ENCODE measurements at regions not wholly inside any gene's neighbourhood (a gene's known extent, or its start where the extent isn't known, plus 50 kb on each side); places are given as distances from the start of the nearest gene placed in this dataset.

DNA sequence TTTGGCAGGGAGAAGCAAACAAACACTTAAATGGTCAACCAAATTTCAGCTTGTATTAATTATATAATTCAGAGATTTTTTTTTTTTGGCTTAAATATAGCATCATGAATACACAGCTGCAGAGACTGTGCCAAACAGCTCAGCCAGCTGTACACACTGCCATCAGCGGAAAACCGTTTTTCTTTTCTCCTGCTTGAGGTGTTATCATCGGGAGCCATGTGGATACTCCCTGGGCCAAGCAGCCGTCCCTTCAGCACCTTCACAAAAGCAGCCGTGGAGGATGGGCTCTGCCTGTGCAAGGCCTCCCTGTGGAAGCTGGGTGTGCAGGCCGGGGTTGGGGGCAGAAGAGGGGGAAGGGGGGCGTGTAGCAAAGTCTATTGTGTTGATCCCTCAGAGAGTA lies 85.0 kb downstream of the NUF2 start:
- Histone ChIP-seq H3K27me3 (no peaks in the 10 kb centered on the region), H3K4me3 (no peak overlapping the region), H3K36me3 (replicated peaks in 1 of 2) (no peaks in the 10 kb centered on the region), H3K9me3 (replicated peaks in 1 of 3) (no peaks in the 10 kb centered on the region), H3K4me1 (replicated peaks in 1 of 2) (peaks cover 0 to 5% of the 10 kb centered on the region in 2 donors), H3K27ac (no peak overlapping the region)
- TF ChIP-seq, protein P1, sequence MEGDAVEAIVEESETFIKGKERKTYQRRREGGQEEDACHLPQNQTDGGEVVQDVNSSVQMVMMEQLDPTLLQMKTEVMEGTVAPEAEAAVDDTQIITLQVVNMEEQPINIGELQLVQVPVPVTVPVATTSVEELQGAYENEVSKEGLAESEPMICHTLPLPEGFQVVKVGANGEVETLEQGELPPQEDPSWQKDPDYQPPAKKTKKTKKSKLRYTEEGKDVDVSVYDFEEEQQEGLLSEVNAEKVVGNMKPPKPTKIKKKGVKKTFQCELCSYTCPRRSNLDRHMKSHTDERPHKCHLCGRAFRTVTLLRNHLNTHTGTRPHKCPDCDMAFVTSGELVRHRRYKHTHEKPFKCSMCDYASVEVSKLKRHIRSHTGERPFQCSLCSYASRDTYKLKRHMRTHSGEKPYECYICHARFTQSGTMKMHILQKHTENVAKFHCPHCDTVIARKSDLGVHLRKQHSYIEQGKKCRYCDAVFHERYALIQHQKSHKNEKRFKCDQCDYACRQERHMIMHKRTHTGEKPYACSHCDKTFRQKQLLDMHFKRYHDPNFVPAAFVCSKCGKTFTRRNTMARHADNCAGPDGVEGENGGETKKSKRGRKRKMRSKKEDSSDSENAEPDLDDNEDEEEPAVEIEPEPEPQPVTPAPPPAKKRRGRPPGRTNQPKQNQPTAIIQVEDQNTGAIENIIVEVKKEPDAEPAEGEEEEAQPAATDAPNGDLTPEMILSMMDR (IDR thresholded peaks at IDR 0.05): no peak
- no peak for TF ChIP-seq POLR2A (IDR thresholded peaks at IDR 0.05)
- WGBS, 4 donors: 64 to 72% (median 68%) methylated on average over 7 of the region's 7 CpGs
- no peak for DNase-seq
- intact Hi-C loops (cut with DNase I): no loop called here

DNA sequence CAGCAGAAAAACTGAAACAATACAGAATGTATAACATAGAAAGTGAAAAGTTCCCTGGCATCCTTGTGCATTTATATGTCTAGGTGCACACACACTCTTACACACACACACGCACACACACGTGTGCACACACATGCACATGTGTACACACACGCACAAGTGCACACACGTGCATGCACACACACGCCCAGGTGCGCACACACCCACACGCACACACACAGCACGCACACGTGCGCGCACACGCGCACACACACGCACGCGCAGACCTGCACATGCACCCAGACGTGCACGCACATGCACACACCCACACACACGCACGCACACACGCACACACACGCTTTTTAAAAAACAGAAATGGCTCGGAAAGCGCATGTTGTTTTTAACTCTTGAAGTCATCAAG lies 86.5 kb downstream of the NUF2 start:
- Histone ChIP-seq H3K4me1 (replicated peaks in 1 of 2) (peaks cover 0 to 5% of the 10 kb centered on the region in 2 donors), H3K4me3 (no peak overlapping the region), H3K27me3 (no peaks in the 10 kb centered on the region), H3K36me3 (replicated peaks in 1 of 2) (no peaks in the 10 kb centered on the region), H3K27ac (no peak overlapping the region), H3K9me3 (replicated peaks in 1 of 3) (no peaks in the 10 kb centered on the region)
- intact Hi-C loops (cut with DNase I): no loop called here
- DNase-seq: no peak
- TF ChIP-seq, protein P1 (IDR thresholded peaks at IDR 0.05): no peak
- TF ChIP-seq POLR2A (IDR thresholded peaks at IDR 0.05): no peak
- WGBS, 4 donors: 89 to 94% (median 92%) methylated on average over 24 of the region's 24 CpGs

DNA sequence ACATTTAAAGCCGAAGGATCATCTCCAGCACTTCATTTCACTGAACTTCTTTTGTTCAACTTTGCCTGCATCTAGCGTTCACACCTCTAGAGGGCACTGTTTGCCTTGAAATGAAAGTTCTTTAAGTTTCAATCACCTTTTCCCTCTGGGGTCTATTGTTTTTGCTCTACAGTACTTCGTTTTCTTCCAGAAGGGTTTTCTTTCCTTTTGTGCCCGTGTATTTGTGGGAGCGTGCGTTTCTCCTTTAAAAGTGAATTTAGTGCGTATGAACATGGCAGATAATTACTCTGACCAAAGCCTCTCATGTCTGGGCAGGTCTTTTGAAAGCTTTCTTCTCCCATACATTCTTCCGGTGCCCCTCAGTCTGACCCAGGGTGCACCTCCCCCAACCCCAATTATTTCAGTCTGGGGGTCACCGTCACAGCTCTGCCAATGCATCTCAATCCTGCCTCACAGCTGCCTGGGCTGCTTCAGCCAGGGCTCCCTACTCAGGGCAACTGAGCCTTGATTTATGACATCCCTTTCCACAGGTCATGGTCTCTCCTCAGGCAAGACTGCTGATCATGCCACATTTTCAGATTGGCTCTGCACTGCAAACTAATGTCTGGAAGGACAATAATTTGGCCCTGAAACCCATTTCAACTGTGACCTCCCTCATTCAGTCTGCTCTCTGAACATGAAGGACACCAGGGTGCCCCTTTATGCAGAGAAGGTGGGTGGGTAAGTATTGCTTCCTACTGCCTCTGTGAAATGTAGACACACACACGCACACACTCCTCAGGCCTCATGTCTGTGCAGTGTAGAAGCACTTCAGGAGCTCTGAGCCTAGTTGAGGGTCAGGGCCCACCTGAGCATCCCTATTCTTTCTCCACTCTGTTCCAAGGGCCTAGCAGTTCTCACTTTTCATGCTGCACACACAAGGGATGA lies 88.6 kb downstream of the NUF2 start:
- WGBS, 4 donors: 10 to 21% (median 20%) methylated on average over 9 to 10 of the region's 10 CpGs
- DNase-seq: peak in 6 of 7 donors; percentile 36 to 84 (median 52)

DNA sequence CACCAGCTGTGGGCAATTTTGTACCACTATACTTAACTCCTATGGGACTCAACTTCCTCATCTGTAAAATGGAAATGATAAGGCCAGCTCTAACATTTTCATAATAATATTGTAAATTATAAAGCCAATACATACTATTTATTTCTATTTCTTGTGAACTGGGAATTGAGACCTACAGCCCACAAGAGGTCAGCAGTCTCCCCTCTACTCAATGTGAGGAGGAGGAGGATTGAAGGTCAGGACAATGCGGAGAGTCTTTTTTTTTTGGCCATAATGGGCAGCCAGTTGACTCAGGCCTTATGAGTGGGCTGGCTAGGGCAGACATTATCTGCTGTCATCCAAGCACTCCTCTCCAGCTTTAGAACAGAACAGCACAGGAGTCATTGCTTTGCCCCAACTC lies 90.5 kb downstream of the NUF2 start:
- intact Hi-C loops (cut with DNase I): no loop called here
- Histone ChIP-seq H3K27me3 (no peaks in the 10 kb centered on the region), H3K36me3 (replicated peaks in 1 of 2) (no peaks in the 10 kb centered on the region), H3K4me1 (replicated peaks in 1 of 2) (peaks cover 0 to 5% of the 10 kb centered on the region in 2 donors), H3K4me3 (no peak overlapping the region), H3K9me3 (replicated peaks in 1 of 3) (no peaks in the 10 kb centered on the region), H3K27ac (no peak overlapping the region)
- TF ChIP-seq, protein P1 (IDR thresholded peaks at IDR 0.05): no peak
- no peak for TF ChIP-seq POLR2A (IDR thresholded peaks at IDR 0.05)
- 88 to 97% (median 92%) methylated on average over 1 of the region's 1 CpG for WGBS, 4 donors
- DNase-seq: no peak

More for the DNA sequence above, 88.6 kb downstream of the NUF2 start:
- H3K27ac ChIP-seq: no peak overlapping the region
- no peaks in the 10 kb centered on the region for H3K36me3 ChIP-seq (replicated peaks in 1 of 2)
- TF ChIP-seq POLR2A (IDR thresholded peaks at IDR 0.05): no peak
- TF ChIP-seq, protein P1 (IDR thresholded peaks at IDR 0.05): peak; percentile 54 to 83 (median 70)
- intact Hi-C loops (cut with DNase I): no loop called here
- no peaks in the 10 kb centered on the region for H3K9me3 ChIP-seq (replicated peaks in 1 of 3)
- peak overlapping the region in 1 of 4 donors; percentile 37 for H3K4me3 ChIP-seq
- peaks cover 0 to 5% of the 10 kb centered on the region in 2 donors for H3K4me1 ChIP-seq (replicated peaks in 1 of 2)
- H3K27me3 ChIP-seq: no peaks in the 10 kb centered on the region
